ENCODE measurements at regions not wholly inside any gene's neighbourhood (a gene's known extent, or its start where the extent isn't known, plus 50 kb on each side); places are given as distances from the start of the nearest gene placed in this dataset.
"Not testable (repeated sequence)": the region's sequence is repeated elsewhere in the genome, so short reads cannot be mapped to it uniquely, and the experiment has no call there.

GRCh38 chr5:66362687-66363086 lies 218.6 kb downstream of the SREK1 start:
- H3K4me3 ChIP-seq (ENCODE audit: low read length in 3 of 3), result no peak overlapping the region
- H3K27me3 ChIP-seq (ENCODE audit: control insufficient read depth in 3 of 3, insufficient read depth in 3 of 3, low read length in 3 of 3), result no peaks in the 10 kb centered on the region
- no peaks in the 10 kb centered on the region for H3K4me1 ChIP-seq (ENCODE audit: control insufficient read depth in 3 of 3, insufficient read depth in 3 of 3, low read length in 3 of 3)
- no peak overlapping the region for H3K27ac ChIP-seq (ENCODE audit: low read depth, low read length)
- no peaks in the 10 kb centered on the region for H3K9me3 ChIP-seq (ENCODE audit: control insufficient read depth in 3 of 3, low read length in 3 of 3)
- no peak overlapping the region for H3K9ac ChIP-seq (ENCODE audit: low read depth in 1 of 3, low read length in 3 of 3)
- no peaks in the 10 kb centered on the region for H3K36me3 ChIP-seq (ENCODE audit: control insufficient read depth in 3 of 3, insufficient read depth in 3 of 3, low read length in 3 of 3)

GRCh38 chr5:66363097-66363496 lies 219.0 kb downstream of the SREK1 start:
- Histone ChIP-seq H3K36me3 (ENCODE audit: control insufficient read depth in 3 of 3, insufficient read depth in 3 of 3, low read length in 3 of 3) (no peaks in the 10 kb centered on the region), H3K4me3 (ENCODE audit: low read length in 3 of 3) (no peak overlapping the region), H3K4me1 (ENCODE audit: control insufficient read depth in 3 of 3, insufficient read depth in 3 of 3, low read length in 3 of 3) (no peaks in the 10 kb centered on the region), H3K9me3 (ENCODE audit: control insufficient read depth in 3 of 3, low read length in 3 of 3) (no peaks in the 10 kb centered on the region), H3K9ac (ENCODE audit: low read depth in 1 of 3, low read length in 3 of 3) (no peak overlapping the region), H3K27me3 (ENCODE audit: control insufficient read depth in 3 of 3, insufficient read depth in 3 of 3, low read length in 3 of 3) (no peaks in the 10 kb centered on the region), H3K27ac (ENCODE audit: low read depth, low read length) (peak overlapping the region; percentile 60)

- no peaks in the 10 kb centered on the region for H3K27me3 ChIP-seq (ENCODE audit: control insufficient read depth in 3 of 3, insufficient read depth in 3 of 3, low read length in 3 of 3)
- H3K9ac ChIP-seq (ENCODE audit: low read depth in 1 of 3, low read length in 3 of 3), result no peak overlapping the region
- no peaks in the 10 kb centered on the region for H3K9me3 ChIP-seq (ENCODE audit: control insufficient read depth in 3 of 3, low read length in 3 of 3)
- no peak overlapping the region for H3K4me3 ChIP-seq (ENCODE audit: low read length in 3 of 3)
- no peaks in the 10 kb centered on the region for H3K4me1 ChIP-seq (ENCODE audit: control insufficient read depth in 3 of 3, insufficient read depth in 3 of 3, low read length in 3 of 3)
- H3K27ac ChIP-seq (ENCODE audit: low read depth, low read length), result peak overlapping the region; percentile 60
- no peaks in the 10 kb centered on the region for H3K36me3 ChIP-seq (ENCODE audit: control insufficient read depth in 3 of 3, insufficient read depth in 3 of 3, low read length in 3 of 3)
Observed at GRCh38 chr5:66364186-66364585, 220.1 kb downstream of the SREK1 start.

- no peaks in the 10 kb centered on the region for H3K4me1 ChIP-seq (ENCODE audit: control insufficient read depth in 3 of 3, insufficient read depth in 3 of 3, low read length in 3 of 3)
- H3K27me3 ChIP-seq (ENCODE audit: control insufficient read depth in 3 of 3, insufficient read depth in 3 of 3, low read length in 3 of 3), result no peaks in the 10 kb centered on the region
- H3K27ac ChIP-seq (ENCODE audit: low read depth, low read length), result no peak overlapping the region
- H3K9ac ChIP-seq (ENCODE audit: low read depth in 1 of 3, low read length in 3 of 3), result no peak overlapping the region
- no peaks in the 10 kb centered on the region for H3K9me3 ChIP-seq (ENCODE audit: control insufficient read depth in 3 of 3, low read length in 3 of 3)
- H3K4me3 ChIP-seq (ENCODE audit: low read length in 3 of 3), result no peak overlapping the region
- no peaks in the 10 kb centered on the region for H3K36me3 ChIP-seq (ENCODE audit: control insufficient read depth in 3 of 3, insufficient read depth in 3 of 3, low read length in 3 of 3)
Observed at GRCh38 chr5:66365981-66366380, 221.9 kb downstream of the SREK1 start.

- H3K4me1 ChIP-seq (ENCODE audit: control insufficient read depth in 3 of 3, insufficient read depth in 3 of 3, low read length in 3 of 3), result no peaks in the 10 kb centered on the region
- H3K27ac ChIP-seq (ENCODE audit: low read depth, low read length), result no peak overlapping the region
- H3K9ac ChIP-seq (ENCODE audit: low read depth in 1 of 3, low read length in 3 of 3), result no peak overlapping the region
- H3K9me3 ChIP-seq (ENCODE audit: control insufficient read depth in 3 of 3, low read length in 3 of 3), result no peaks in the 10 kb centered on the region
- no peaks in the 10 kb centered on the region for H3K36me3 ChIP-seq (ENCODE audit: control insufficient read depth in 3 of 3, insufficient read depth in 3 of 3, low read length in 3 of 3)
- no peak overlapping the region for H3K4me3 ChIP-seq (ENCODE audit: low read length in 3 of 3)
- H3K27me3 ChIP-seq (ENCODE audit: control insufficient read depth in 3 of 3, insufficient read depth in 3 of 3, low read length in 3 of 3), result no peaks in the 10 kb centered on the region
Observed at GRCh38 chr5:66367814-66368541, 223.9 kb downstream of the SREK1 start.

- no peaks in the 10 kb centered on the region for H3K4me1 ChIP-seq (ENCODE audit: control insufficient read depth in 3 of 3, insufficient read depth in 3 of 3, low read length in 3 of 3)
- no peak overlapping the region for H3K4me3 ChIP-seq (ENCODE audit: low read length in 3 of 3)
- H3K36me3 ChIP-seq (ENCODE audit: control insufficient read depth in 3 of 3, insufficient read depth in 3 of 3, low read length in 3 of 3), result no peaks in the 10 kb centered on the region
- no peak overlapping the region for H3K9ac ChIP-seq (ENCODE audit: low read depth in 1 of 3, low read length in 3 of 3)
- H3K9me3 ChIP-seq (ENCODE audit: control insufficient read depth in 3 of 3, low read length in 3 of 3), result no peaks in the 10 kb centered on the region
- no peak overlapping the region for H3K27ac ChIP-seq (ENCODE audit: low read depth, low read length)
- no peaks in the 10 kb centered on the region for H3K27me3 ChIP-seq (ENCODE audit: control insufficient read depth in 3 of 3, insufficient read depth in 3 of 3, low read length in 3 of 3)
Observed at GRCh38 chr5:66368811-66369210, 224.7 kb downstream of the SREK1 start.

GRCh38 chr5:66377747-66378146 lies 218.4 kb upstream of the MAST4 start:
- H3K9ac ChIP-seq (ENCODE audit: low read depth in 1 of 3, low read length in 3 of 3), result no peak overlapping the region
- no peak overlapping the region for H3K27ac ChIP-seq (ENCODE audit: low read depth, low read length)
- H3K4me1 ChIP-seq (ENCODE audit: control insufficient read depth in 3 of 3, insufficient read depth in 3 of 3, low read length in 3 of 3), result no peaks in the 10 kb centered on the region
- H3K36me3 ChIP-seq (ENCODE audit: control insufficient read depth in 3 of 3, insufficient read depth in 3 of 3, low read length in 3 of 3), result no peaks in the 10 kb centered on the region
- no peak overlapping the region for H3K4me3 ChIP-seq (ENCODE audit: low read length in 3 of 3)
- no peaks in the 10 kb centered on the region for H3K27me3 ChIP-seq (ENCODE audit: control insufficient read depth in 3 of 3, insufficient read depth in 3 of 3, low read length in 3 of 3)
- H3K9me3 ChIP-seq (ENCODE audit: control insufficient read depth in 3 of 3, low read length in 3 of 3), result no peaks in the 10 kb centered on the region

- no peak overlapping the region for H3K4me3 ChIP-seq (ENCODE audit: low read length in 3 of 3)
- H3K9ac ChIP-seq (ENCODE audit: low read depth in 1 of 3, low read length in 3 of 3), result no peak overlapping the region
- no peaks in the 10 kb centered on the region for H3K27me3 ChIP-seq (ENCODE audit: control insufficient read depth in 3 of 3, insufficient read depth in 3 of 3, low read length in 3 of 3)
- no peak overlapping the region for H3K27ac ChIP-seq (ENCODE audit: low read depth, low read length)
- H3K36me3 ChIP-seq (ENCODE audit: control insufficient read depth in 3 of 3, insufficient read depth in 3 of 3, low read length in 3 of 3), result no peaks in the 10 kb centered on the region
- H3K4me1 ChIP-seq (ENCODE audit: control insufficient read depth in 3 of 3, insufficient read depth in 3 of 3, low read length in 3 of 3), result no peaks in the 10 kb centered on the region
- no peaks in the 10 kb centered on the region for H3K9me3 ChIP-seq (ENCODE audit: control insufficient read depth in 3 of 3, low read length in 3 of 3)
Observed at GRCh38 chr5:66378407-66378806, 217.8 kb upstream of the MAST4 start.

GRCh38 chr5:66382152-66382551 lies 214.0 kb upstream of the MAST4 start:
- no peaks in the 10 kb centered on the region for H3K4me1 ChIP-seq (ENCODE audit: control insufficient read depth in 3 of 3, insufficient read depth in 3 of 3, low read length in 3 of 3)
- no peaks in the 10 kb centered on the region for H3K27me3 ChIP-seq (ENCODE audit: control insufficient read depth in 3 of 3, insufficient read depth in 3 of 3, low read length in 3 of 3)
- no peak overlapping the region for H3K27ac ChIP-seq (ENCODE audit: low read depth, low read length)
- H3K4me3 ChIP-seq (ENCODE audit: low read length in 3 of 3), result no peak overlapping the region
- no peak overlapping the region for H3K9ac ChIP-seq (ENCODE audit: low read depth in 1 of 3, low read length in 3 of 3)
- no peaks in the 10 kb centered on the region for H3K36me3 ChIP-seq (ENCODE audit: control insufficient read depth in 3 of 3, insufficient read depth in 3 of 3, low read length in 3 of 3)
- no peaks in the 10 kb centered on the region for H3K9me3 ChIP-seq (ENCODE audit: control insufficient read depth in 3 of 3, low read length in 3 of 3)

GRCh38 chr5:66405145-66405544 lies 191.0 kb upstream of the MAST4 start:
- H3K4me3 ChIP-seq (ENCODE audit: low read length in 3 of 3); H3K4me1 ChIP-seq (ENCODE audit: control insufficient read depth in 3 of 3, insufficient read depth in 3 of 3, low read length in 3 of 3); H3K27me3 ChIP-seq (ENCODE audit: control insufficient read depth in 3 of 3, insufficient read depth in 3 of 3, low read length in 3 of 3); H3K9me3 ChIP-seq (ENCODE audit: control insufficient read depth in 3 of 3, low read length in 3 of 3); H3K9ac ChIP-seq (ENCODE audit: low read depth in 1 of 3, low read length in 3 of 3); H3K36me3 ChIP-seq (ENCODE audit: control insufficient read depth in 3 of 3, insufficient read depth in 3 of 3, low read length in 3 of 3); H3K27ac ChIP-seq (ENCODE audit: low read depth, low read length): not testable (repeated sequence)

All from skeletal muscle tissue (tissue), 3 donors.